Esophagus squamous epithelium (tissue), 5 donors: ENCODE measurements at regions not wholly inside any gene's neighbourhood (a gene's known extent, or its start where the extent isn't known, plus 50 kb on each side); places are given as distances from the start of the nearest gene placed in this dataset.

Experiments used
- DNase-seq: peaks from one replicate; lab custom pipeline; 2025; lab: John Stamatoyannopoulos, UW
- H3K27ac ChIP-seq, 4 donors: fragments of 200-600 bp; sonication (generic); one replicate each; pipeline ENCODE4 v1.5.1; 2016 to 2019; ENCODE audit warnings: mild to moderate bottlenecking in 1 of 4
- H3K27me3 ChIP-seq, 4 donors: fragments of 200-600 bp; sonication (generic); 1 replicate in 3 of 4; 2 replicates in 1 of 4; pipeline versions ENCODE4 v1.5.1 to v1.6.0; 2017 to 2021; ENCODE audit warnings: antibody characterized with exemption in 1 of 4
- H3K36me3 ChIP-seq, 3 donors: fragments of 200-600 bp; sonication (generic); one replicate each; pipeline ENCODE4 v1.5.1; 2016 to 2019
- H3K4me1 ChIP-seq, 3 donors: fragments of 200-600 bp; sonication (generic); one replicate each; pipeline ENCODE4 v1.5.1; 2017 to 2019
- H3K4me3 ChIP-seq, 4 donors: fragments of 200-600 bp; sonication (generic); 1 replicate in 3 of 4; 2 replicates in 1 of 4; pipeline ENCODE4 v1.5.1; 2016 to 2019; ENCODE audit warnings: mild to moderate bottlenecking in 2 of 4, moderate library complexity in 1 of 4
- H3K9me3 ChIP-seq, 3 donors: fragments of 200-600 bp; sonication (generic); one replicate each; pipeline ENCODE4 v1.5.1; 2016 to 2019
- CTCF ChIP-seq, 6 experiments: fragments of 450-650 bp in 4 of 6; fragments of 200-600 bp in 2 of 6; sonication (generic) in 2 of 6; IDR thresholded peaks; one replicate each; pipeline ENCODE4 v1.5.1; 2016 to 2019; ENCODE audit warnings: antibody characterized with exemption in 6 of 6, mild to moderate bottlenecking in 4 of 6, moderate library complexity in 4 of 6
- POLR2A ChIP-seq, 4 donors: fragments of 450-650 bp; IDR thresholded peaks; one replicate each; pipeline ENCODE4 v1.6.1; 2017; ENCODE audit warnings: antibody characterized with exemption in 4 of 4, mild to moderate bottlenecking in 4 of 4, moderate library complexity in 3 of 4
- WGBS, 2 donors: methylation state at CpG; one replicate each; pipeline ENCODE4 v1.1.5; 2018; 5-methylcytosine and 5-hydroxymethylcytosine counted together
- intact Hi-C: fragments of 100-400 bp; cut with DNase I; formaldehyde crosslinking; loops from one replicate; pipeline ENCODE4 v1.15.0; 2022
- donor health status: DM: yes; HTN: yes; CAD: no.

DNA sequence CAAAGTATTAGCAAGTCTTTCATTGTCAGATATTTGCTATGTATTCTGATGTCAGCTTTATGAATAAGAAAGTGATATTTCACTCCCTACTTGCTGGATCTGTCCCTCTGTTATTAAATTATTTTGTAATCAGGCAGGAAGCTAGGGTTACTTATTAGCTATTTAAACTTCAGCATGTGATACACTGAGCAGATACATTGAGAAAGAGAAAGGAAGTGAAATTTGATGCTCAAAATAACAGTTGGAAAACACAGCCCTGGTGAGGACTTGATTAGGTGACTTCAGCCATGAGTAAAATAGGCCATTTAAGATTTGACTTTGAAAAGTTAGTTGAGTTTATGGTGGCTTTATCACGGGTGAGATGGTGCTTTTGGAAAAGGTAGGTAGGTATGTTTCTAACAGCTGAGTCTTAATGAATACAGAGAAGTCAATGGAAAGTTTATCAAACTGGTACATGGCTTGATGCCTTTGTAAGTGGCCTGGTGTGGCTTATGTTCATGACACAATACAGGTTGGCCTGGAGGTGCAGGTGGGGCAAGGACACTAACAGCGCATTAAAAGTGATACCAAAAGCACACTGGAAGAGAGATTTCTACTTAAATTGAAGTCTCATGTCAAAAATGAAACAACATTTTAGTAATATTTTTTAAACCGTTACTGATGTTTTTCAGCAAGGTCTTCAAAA lies 321.2 kb upstream of the SPOCK3 start:
- no peak overlapping the region for H3K4me3 ChIP-seq
- no peak for TF ChIP-seq POLR2A (IDR thresholded peaks at IDR 0.05)
- TF ChIP-seq CTCF (IDR thresholded peaks at IDR 0.05), result no peak
- intact Hi-C loops, result no loop called here
- 76 to 83% methylated on average over 3 of the region's 3 CpGs for WGBS, 2 donors
- H3K36me3 ChIP-seq, result no peaks in the 10 kb centered on the region
- no peak overlapping the region for H3K27ac ChIP-seq
- DNase-seq, result no peak
- H3K9me3 ChIP-seq, result peaks cover 0 to 7% (median 0%) of the 10 kb centered on the region in 3 donors
- no peaks in the 10 kb centered on the region for H3K27me3 ChIP-seq
- H3K4me1 ChIP-seq, result no peaks in the 10 kb centered on the region

GRCh38 chr4:167578906-167579305 lies 344.6 kb upstream of the SPOCK3 start:
- no peaks in the 10 kb centered on the region for H3K27me3 ChIP-seq
- no peak for DNase-seq
- H3K4me3 ChIP-seq, result no peak overlapping the region
- H3K27ac ChIP-seq, result no peak overlapping the region
- H3K9me3 ChIP-seq, result peaks cover 0 to 8% (median 5%) of the 10 kb centered on the region in 3 donors
- H3K36me3 ChIP-seq, result no peaks in the 10 kb centered on the region
- TF ChIP-seq CTCF (IDR thresholded peaks at IDR 0.05) (no peak), POLR2A (IDR thresholded peaks at IDR 0.05) (no peak)
- intact Hi-C loops, result no loop called here
- WGBS, 2 donors, result 11 to 21% methylated on average over 2 of the region's 2 CpGs
- H3K4me1 ChIP-seq, result no peaks in the 10 kb centered on the region

DNA sequence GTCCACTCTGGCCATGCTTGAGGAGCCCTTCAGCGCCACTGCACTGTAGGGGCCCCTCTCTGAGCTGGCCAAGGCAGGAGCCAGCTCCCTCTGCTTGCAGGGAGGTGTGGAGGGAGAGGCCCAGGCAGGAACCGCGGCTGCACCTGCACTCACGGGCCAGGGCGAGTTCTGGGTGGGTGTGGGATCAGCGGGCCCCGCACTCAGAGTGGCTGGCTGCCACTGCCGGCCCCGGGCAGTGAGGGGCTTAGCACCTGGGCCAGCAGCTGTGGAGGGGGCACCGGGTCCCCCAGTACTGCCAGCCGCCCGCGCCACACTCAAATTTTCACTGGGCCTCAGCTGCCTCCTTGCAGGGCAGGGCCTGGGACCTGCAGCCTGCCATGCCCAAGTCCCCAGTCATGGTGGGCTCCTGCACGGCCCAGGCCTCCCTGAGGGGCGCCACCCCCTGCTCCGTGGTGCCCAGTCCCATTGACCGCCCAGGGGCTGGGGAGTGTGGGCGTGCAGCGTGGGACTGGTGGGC lies 347.2 kb upstream of the SPOCK3 start:
- H3K9me3 ChIP-seq, result peaks cover 0 to 8% (median 5%) of the 10 kb centered on the region in 3 donors

DNA sequence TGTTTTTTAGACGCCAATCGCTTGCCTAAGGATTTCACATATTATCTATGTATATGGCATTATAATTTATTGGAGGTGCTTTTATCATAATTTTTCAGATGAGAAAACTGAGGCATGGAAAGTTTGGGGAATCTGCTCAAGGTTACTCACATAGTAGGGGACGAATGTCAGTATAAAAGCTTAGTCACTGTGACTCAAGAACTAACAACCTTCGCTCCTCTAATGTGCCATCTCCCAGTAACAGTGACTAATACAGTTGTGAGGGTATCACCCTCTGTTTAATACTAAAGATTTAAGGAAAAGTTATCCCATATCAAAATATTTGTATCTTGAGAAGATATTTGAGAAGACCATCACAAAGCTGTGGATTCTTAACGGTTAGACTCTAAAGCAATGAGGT lies 353.1 kb upstream of the SPOCK3 start:
- Histone ChIP-seq H3K27me3 (no peaks in the 10 kb centered on the region), H3K27ac (no peak overlapping the region), H3K4me1 (no peaks in the 10 kb centered on the region), H3K36me3 (no peaks in the 10 kb centered on the region), H3K4me3 (no peak overlapping the region), H3K9me3 (no peaks in the 10 kb centered on the region)
- TF ChIP-seq CTCF (IDR thresholded peaks at IDR 0.05) (no peak), POLR2A (IDR thresholded peaks at IDR 0.05) (no peak)
- no peak for DNase-seq
- intact Hi-C loops, result no loop called here
- WGBS, 2 donors, result 72 to 81% methylated on average over 5 of the region's 5 CpGs

More for the DNA sequence above, 347.2 kb upstream of the SPOCK3 start:
- Histone ChIP-seq H3K27me3 (no peaks in the 10 kb centered on the region), H3K4me1 (no peaks in the 10 kb centered on the region), H3K36me3 (no peaks in the 10 kb centered on the region), H3K27ac (no peak overlapping the region), H3K4me3 (no peak overlapping the region)
- intact Hi-C loops, result no loop called here
- 0% methylated on average over 1 of the region's 19 CpGs; no CpG with 5 or more reads in 1 of the 2 donors for WGBS, 2 donors
- TF ChIP-seq CTCF (IDR thresholded peaks at IDR 0.05) (no peak), POLR2A (IDR thresholded peaks at IDR 0.05) (no peak)
- DNase-seq, result no peak

DNA sequence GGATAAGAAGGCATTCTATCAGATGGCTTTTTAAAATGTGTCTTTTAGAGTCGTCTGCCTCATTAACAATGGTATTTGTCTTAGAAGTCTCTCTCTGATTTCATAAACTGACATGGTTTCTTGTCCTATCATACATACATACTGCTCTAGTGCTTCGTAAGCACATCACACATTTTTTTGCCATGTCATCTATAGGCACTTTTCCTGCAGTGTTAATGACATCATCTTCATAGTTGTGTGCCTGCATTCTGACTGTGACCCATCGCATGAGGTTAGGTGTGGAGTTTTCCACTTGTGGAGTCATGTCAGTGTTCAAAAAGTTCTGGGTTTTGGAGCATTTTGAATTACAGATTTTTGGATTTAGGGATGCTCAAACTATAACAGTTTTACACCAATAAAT lies 361.6 kb upstream of the SPOCK3 start:
- no peak for DNase-seq
- no peaks in the 10 kb centered on the region for H3K4me1 ChIP-seq
- H3K4me3 ChIP-seq, result no peak overlapping the region
- H3K9me3 ChIP-seq, result no peaks in the 10 kb centered on the region
- no peaks in the 10 kb centered on the region for H3K27me3 ChIP-seq
- H3K36me3 ChIP-seq, result no peaks in the 10 kb centered on the region
- no peak for TF ChIP-seq CTCF (IDR thresholded peaks at IDR 0.05)
- no peak for TF ChIP-seq POLR2A (IDR thresholded peaks at IDR 0.05)
- no peak overlapping the region for H3K27ac ChIP-seq
- WGBS, 2 donors, result 52 to 77% methylated on average over 3 of the region's 3 CpGs
- intact Hi-C loops, result no loop called here
